ENCODE measurements at regions not wholly inside any gene's neighbourhood (a gene's known extent, or its start where the extent isn't known, plus 50 kb on each side); places are given as distances from the start of the nearest gene placed in this dataset.

DNA sequence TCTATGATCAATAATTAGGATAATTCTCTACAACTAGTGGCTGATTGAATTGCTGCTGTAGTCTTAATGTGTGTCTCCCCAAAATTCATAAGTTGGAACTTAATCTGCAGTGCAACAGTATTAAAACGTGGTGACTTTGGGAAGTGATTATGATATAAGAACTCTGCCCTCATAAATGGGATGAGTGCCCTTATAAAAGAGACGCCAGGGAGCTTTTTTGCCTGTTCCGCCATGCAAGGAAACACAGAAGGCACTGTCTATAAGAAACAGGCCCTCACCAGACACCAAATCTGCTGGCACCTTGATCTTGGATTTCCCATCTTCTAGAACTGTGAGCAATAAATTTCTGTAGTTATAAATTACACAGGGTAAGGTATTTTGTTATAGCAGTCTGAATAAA lies 161.0 kb downstream of the ALX1 start:
- H3K27ac ChIP-seq = no peak overlapping the region
- H3K4me1 ChIP-seq = no peaks in the 10 kb centered on the region
- intact Hi-C loops (cut with DNase I) = no loop called here
- no peak for TF ChIP-seq POLR2AphosphoS5 (IDR thresholded peaks at IDR 0.05)
- TF ChIP-seq POLR2A (IDR thresholded peaks at IDR 0.05) = no peak
- no peak for TF ChIP-seq EP300 (IDR thresholded peaks at IDR 0.05)
- TF ChIP-seq, protein P1, sequence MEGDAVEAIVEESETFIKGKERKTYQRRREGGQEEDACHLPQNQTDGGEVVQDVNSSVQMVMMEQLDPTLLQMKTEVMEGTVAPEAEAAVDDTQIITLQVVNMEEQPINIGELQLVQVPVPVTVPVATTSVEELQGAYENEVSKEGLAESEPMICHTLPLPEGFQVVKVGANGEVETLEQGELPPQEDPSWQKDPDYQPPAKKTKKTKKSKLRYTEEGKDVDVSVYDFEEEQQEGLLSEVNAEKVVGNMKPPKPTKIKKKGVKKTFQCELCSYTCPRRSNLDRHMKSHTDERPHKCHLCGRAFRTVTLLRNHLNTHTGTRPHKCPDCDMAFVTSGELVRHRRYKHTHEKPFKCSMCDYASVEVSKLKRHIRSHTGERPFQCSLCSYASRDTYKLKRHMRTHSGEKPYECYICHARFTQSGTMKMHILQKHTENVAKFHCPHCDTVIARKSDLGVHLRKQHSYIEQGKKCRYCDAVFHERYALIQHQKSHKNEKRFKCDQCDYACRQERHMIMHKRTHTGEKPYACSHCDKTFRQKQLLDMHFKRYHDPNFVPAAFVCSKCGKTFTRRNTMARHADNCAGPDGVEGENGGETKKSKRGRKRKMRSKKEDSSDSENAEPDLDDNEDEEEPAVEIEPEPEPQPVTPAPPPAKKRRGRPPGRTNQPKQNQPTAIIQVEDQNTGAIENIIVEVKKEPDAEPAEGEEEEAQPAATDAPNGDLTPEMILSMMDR (IDR thresholded peaks at IDR 0.05) = no peak
- H3K27me3 ChIP-seq = no peaks in the 10 kb centered on the region
- no peaks in the 10 kb centered on the region for H3K36me3 ChIP-seq
- no peaks in the 10 kb centered on the region for H3K9me3 ChIP-seq
- 12 to 52% methylated on average over 3 of the region's 3 CpGs for WGBS, 2 donors
- H3K4me3 ChIP-seq = no peak overlapping the region
- DNase-seq = no peak

DNA sequence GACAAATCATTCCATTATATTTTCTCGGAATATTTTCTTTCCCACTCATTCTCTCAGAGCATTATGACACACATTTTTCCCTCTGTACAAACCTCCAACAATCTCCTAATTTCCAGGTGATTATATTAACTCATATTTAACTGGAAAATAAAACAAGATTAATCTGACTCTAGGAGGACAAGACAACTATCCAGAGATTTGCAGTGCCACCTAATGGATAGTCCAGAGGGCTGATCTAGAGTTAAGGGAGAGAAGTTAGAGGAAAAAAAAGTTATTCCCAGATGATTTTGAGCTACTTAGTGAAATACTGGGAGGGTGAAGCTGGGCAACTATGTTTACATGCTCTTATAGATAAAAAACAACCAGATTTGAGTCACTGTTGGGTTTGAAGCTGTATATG lies 161.7 kb downstream of the ALX1 start:
- WGBS, 2 donors = 54 to 77% methylated on average over 1 of the region's 1 CpG
- intact Hi-C loops (cut with DNase I) = no loop called here
- Histone ChIP-seq H3K4me3 (no peak overlapping the region), H3K27ac (no peak overlapping the region), H3K9me3 (no peaks in the 10 kb centered on the region), H3K36me3 (no peaks in the 10 kb centered on the region), H3K4me1 (no peaks in the 10 kb centered on the region), H3K27me3 (no peaks in the 10 kb centered on the region)
- no peak for DNase-seq
- TF ChIP-seq POLR2A (IDR thresholded peaks at IDR 0.05) (no peak), EP300 (IDR thresholded peaks at IDR 0.05) (no peak), POLR2AphosphoS5 (IDR thresholded peaks at IDR 0.05) (no peak)
- TF ChIP-seq, protein P1 (IDR thresholded peaks at IDR 0.05) = no peak

DNA sequence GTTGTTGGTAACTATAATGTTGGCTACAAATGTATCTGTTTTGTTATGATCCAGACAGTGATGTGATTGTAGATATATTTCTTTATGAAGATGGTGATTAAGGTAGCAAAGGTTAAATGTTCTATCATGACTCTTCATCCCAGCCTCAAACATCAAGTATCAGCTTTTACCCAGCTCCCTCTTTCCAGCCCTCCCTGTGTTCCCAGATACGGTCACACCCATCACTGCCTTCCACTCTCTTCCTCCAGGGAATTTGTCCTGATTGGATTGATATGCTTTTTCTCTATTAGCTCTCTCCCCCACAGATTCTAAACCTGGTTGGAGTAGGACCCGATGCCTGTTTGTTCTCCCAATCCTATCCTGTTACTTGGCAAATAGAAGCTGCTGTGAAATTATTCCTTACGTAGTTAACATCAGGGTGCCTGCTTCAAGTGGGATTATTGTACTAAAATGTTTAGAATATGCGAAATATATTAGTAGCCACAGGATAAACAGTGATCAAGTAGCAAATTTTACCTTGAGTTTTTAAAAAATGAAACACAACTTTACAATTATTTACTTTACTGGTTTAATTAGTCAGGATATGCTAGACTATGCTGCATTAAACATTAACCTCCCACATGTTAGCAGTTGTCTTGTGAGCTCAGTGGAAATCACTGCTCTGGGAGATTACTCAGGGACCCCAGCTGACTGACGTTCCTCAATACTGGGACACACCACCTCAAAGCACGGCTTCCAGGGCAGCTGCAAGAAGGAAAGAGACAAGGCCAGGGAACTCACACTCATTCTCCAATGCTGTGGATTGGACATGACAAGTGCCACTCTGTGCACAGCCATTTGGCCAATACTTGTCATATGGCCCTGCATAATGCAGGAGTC lies 165.3 kb downstream of the ALX1 start:
- no peak overlapping the region for H3K27ac ChIP-seq
- no peak for DNase-seq
- no peak for TF ChIP-seq POLR2A (IDR thresholded peaks at IDR 0.05)
- no peak for TF ChIP-seq POLR2AphosphoS5 (IDR thresholded peaks at IDR 0.05)
- TF ChIP-seq, protein P1 (IDR thresholded peaks at IDR 0.05) = no peak
- TF ChIP-seq EP300 (IDR thresholded peaks at IDR 0.05) = no peak
- no peaks in the 10 kb centered on the region for H3K27me3 ChIP-seq
- no peak overlapping the region for H3K4me3 ChIP-seq
- peaks cover 0 to under 1% (median 0%) of the 10 kb centered on the region in 4 donors for H3K9me3 ChIP-seq
- no peaks in the 10 kb centered on the region for H3K4me1 ChIP-seq
- intact Hi-C loops (cut with DNase I) = no loop called here
- H3K36me3 ChIP-seq = no peaks in the 10 kb centered on the region
- WGBS, 2 donors = 12 to 58% methylated on average over 6 of the region's 6 CpGs

DNA sequence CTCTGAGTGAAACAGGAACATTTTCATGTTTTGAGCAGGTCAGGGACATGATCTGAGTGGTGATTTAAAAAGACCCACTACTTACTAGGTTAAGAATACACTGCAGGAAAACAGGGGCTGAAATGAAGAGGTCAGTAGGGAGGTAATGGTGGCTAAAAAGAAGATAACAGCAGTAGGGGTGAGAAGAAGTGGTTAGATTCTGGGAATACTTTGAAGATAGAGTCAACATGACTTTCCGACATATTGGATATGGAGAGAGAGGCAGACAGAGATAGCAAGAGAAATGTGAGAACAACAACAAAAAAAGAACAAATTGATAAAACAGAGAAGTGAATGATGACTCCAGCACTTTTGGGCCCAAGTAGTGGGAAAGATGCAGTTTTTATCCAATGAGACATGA lies 168.0 kb downstream of the ALX1 start:
- no peaks in the 10 kb centered on the region for H3K27me3 ChIP-seq
- DNase-seq = no peak
- no peak overlapping the region for H3K4me3 ChIP-seq
- TF ChIP-seq EP300 (IDR thresholded peaks at IDR 0.05) (no peak), POLR2A (IDR thresholded peaks at IDR 0.05) (no peak), POLR2AphosphoS5 (IDR thresholded peaks at IDR 0.05) (no peak)
- TF ChIP-seq, protein P1 (IDR thresholded peaks at IDR 0.05) = no peak
- no peaks in the 10 kb centered on the region for H3K36me3 ChIP-seq
- WGBS, 2 donors = 93 to 94% methylated on average over 1 of the region's 1 CpG
- H3K9me3 ChIP-seq = peaks cover 0 to 1% (median 0%) of the 10 kb centered on the region in 4 donors
- intact Hi-C loops (cut with DNase I) = no loop called here
- H3K4me1 ChIP-seq = no peaks in the 10 kb centered on the region
- no peak overlapping the region for H3K27ac ChIP-seq

Measured in sigmoid colon (tissue), 6 donors.